ENCODE measurements at regions not wholly inside any gene's neighbourhood (a gene's known extent, or its start where the extent isn't known, plus 50 kb on each side); places are given as distances from the start of the nearest gene placed in this dataset.
"Not testable (repeated sequence)": the region's sequence is repeated elsewhere in the genome, so short reads cannot be mapped to it uniquely, and the experiment has no call there.

GRCh38 chr16:18148132-18148531 lies 188.4 kb downstream of the NPIPA8 start:
- not testable (repeated sequence) for DNase-seq

GRCh38 chr16:18146601-18147142 lies 189.9 kb downstream of the NPIPA8 start:
- not testable (repeated sequence) for DNase-seq

- DNase-seq: not testable (repeated sequence)
Measured at GRCh38 chr16:18142066-18142465, 194.5 kb downstream of the NPIPA8 start.

GRCh38 chr16:18136288-18136687 lies 200.2 kb downstream of the NPIPA8 start:
- not testable (repeated sequence) for DNase-seq

GRCh38 chr16:18135024-18135423 lies 201.5 kb downstream of the NPIPA8 start:
- DNase-seq: not testable (repeated sequence)

- not testable (repeated sequence) for DNase-seq
Measured at GRCh38 chr16:18131587-18131986, 204.9 kb downstream of the NPIPA8 start.

GRCh38 chr16:18130478-18131120 lies 205.9 kb downstream of the NPIPA8 start:
- DNase-seq: not testable (repeated sequence)

GRCh38 chr16:18127033-18127432 lies 209.5 kb downstream of the NPIPA8 start:
- not testable (repeated sequence) for DNase-seq

GRCh38 chr16:18119092-18119491 lies 217.4 kb downstream of the NPIPA8 start:
- not testable (repeated sequence) for DNase-seq

GRCh38 chr16:18118684-18119083 lies 217.9 kb downstream of the NPIPA8 start:
- not testable (repeated sequence) for DNase-seq

GRCh38 chr16:18118071-18118470 lies 218.5 kb downstream of the NPIPA8 start:
- not testable (repeated sequence) for DNase-seq

GRCh38 chr16:18104412-18104811 lies 232.1 kb downstream of the NPIPA8 start:
- not testable (repeated sequence) for DNase-seq

GRCh38 chr16:18101077-18101476 lies 235.5 kb downstream of the NPIPA8 start:
- not testable (repeated sequence) for DNase-seq

GRCh38 chr16:18092605-18093004 lies 243.9 kb downstream of the NPIPA8 start:
- DNase-seq: not testable (repeated sequence)

- not testable (repeated sequence) for DNase-seq
Measured at GRCh38 chr16:18080658-18081363, 255.7 kb downstream of the NPIPA8 start.

GRCh38 chr16:18077910-18078309 lies 258.6 kb downstream of the NPIPA8 start:
- DNase-seq: not testable (repeated sequence)

- DNase-seq: no peak
Measured at GRCh38 chr16:18072161-18072560, 264.4 kb downstream of the NPIPA8 start.

GRCh38 chr16:18069683-18070082 lies 266.9 kb downstream of the NPIPA8 start:
- DNase-seq: no peak

- DNase-seq: no peak
Measured at GRCh38 chr16:18068477-18068876, 268.1 kb downstream of the NPIPA8 start.

GRCh38 chr16:18062713-18063112 lies 273.8 kb downstream of the NPIPA8 start:
- no peak for DNase-seq

GRCh38 chr16:18060351-18060750 lies 276.2 kb downstream of the NPIPA8 start:
- DNase-seq: no peak

- DNase-seq: no peak
Measured at GRCh38 chr16:18059577-18059976, 277.0 kb downstream of the NPIPA8 start.

GRCh38 chr16:18059089-18059488 lies 277.4 kb downstream of the NPIPA8 start:
- no peak for DNase-seq

GRCh38 chr16:18055411-18055916 lies 281.1 kb downstream of the NPIPA8 start:
- DNase-seq: no peak
